OCI-LY7 (cell line): ENCODE measurements at regions not wholly inside any gene's neighbourhood (a gene's known extent, or its start where the extent isn't known, plus 50 kb on each side); places are given as distances from the start of the nearest gene placed in this dataset.

Source experiments
- BruUV-seq: library from RNA; stranded (reverse); fragments of 400-500 nt; replicated peaks from 2 replicates; lab custom pipeline; 2021; lab: Mats Ljungman, UMichigan
- CTCF ChIA-PET: fragments of 300-600 bp; sonication (Branson Sonifier 250); formaldehyde crosslinking; loops from one replicate; lab custom pipeline; 2022; ENCODE audit warnings: antibody characterized with exemption; ENCODE audit not compliant: unreplicated experiment; lab: Charles Lee
- POLR2A ChIA-PET: fragments of 300-600 bp; sonication (Branson Sonifier 250); formaldehyde crosslinking; loops from one replicate; lab custom pipeline; 2022; ENCODE audit warnings: antibody characterized with exemption; lab: Charles Lee
- DNase-seq: peaks from one replicate; pipeline ENCODE4 v3.0.0-alpha.2; 2015; ENCODE audit warnings: low spot score
- H2AFZ ChIP-seq: fragments of 200-600 bp; sonication (generic), shearing (Covaris generic); 2 replicates; pipeline ENCODE4 v1.6.1; 2014; ENCODE audit warnings: mild to moderate bottlenecking, antibody characterized with exemption, low read length, moderate library complexity
- H3K27ac ChIP-seq: fragments of 200-600 bp; sonication (generic); 2 replicates; pipeline ENCODE4 v1.5.1; 2014; ENCODE audit warnings: mixed run types, low read depth, mild to moderate bottlenecking, moderate library complexity, low read length, inconsistent platforms; ENCODE audit not compliant: poor library complexity, severe bottlenecking
- H3K36me3 ChIP-seq: fragments of 200-600 bp; sonication (generic); 2 replicates; pipeline ENCODE4 v1.6.1; 2014; ENCODE audit warnings: mild to moderate bottlenecking, antibody characterized with exemption, low read length, moderate library complexity, mixed read lengths; ENCODE audit not compliant: insufficient read depth
- H3K4me1 ChIP-seq: fragments of 200-600 bp; sonication (generic); 2 replicates; pipeline ENCODE4 v1.5.1; 2014; ENCODE audit warnings: mild to moderate bottlenecking, low read length; ENCODE audit not compliant: insufficient read depth, poor library complexity, severe bottlenecking
- H3K4me2 ChIP-seq: fragments of 200-600 bp; sonication (generic); 2 replicates; pipeline ENCODE4 v1.6.1; 2014; ENCODE audit warnings: mild to moderate bottlenecking, low read length
- H3K4me3 ChIP-seq: fragments of 200-600 bp; sonication (generic); 2 replicates; pipeline ENCODE4 v1.5.1; 2014; ENCODE audit warnings: mild to moderate bottlenecking, low read depth, low read length; ENCODE audit not compliant: poor library complexity, severe bottlenecking
- H3K79me2 ChIP-seq: fragments of 200-600 bp; sonication (generic); 2 replicates; pipeline ENCODE4 v1.6.1; 2016; ENCODE audit warnings: low read depth, mild to moderate bottlenecking, low read length, moderate library complexity, mixed read lengths; ENCODE audit not compliant: insufficient read depth
- H3K9me2 ChIP-seq: fragments of 200-600 bp; sonication (generic); 2 replicates; pipeline ENCODE4 v1.6.1; 2016; ENCODE audit warnings: mild to moderate bottlenecking, low read length, mixed read lengths; ENCODE audit not compliant: insufficient read depth
- H3K9me3 ChIP-seq: fragments of 200-600 bp; sonication (generic); 2 replicates; pipeline ENCODE4 v1.6.1; 2014; ENCODE audit warnings: mild to moderate bottlenecking, mixed run types, low read length, mixed read lengths
- H4K20me1 ChIP-seq: fragments of 200-600 bp; sonication (generic); 2 replicates; pipeline ENCODE4 v1.6.1; 2014; ENCODE audit warnings: mild to moderate bottlenecking, antibody characterized with exemption, low read length, moderate library complexity, mixed read lengths; ENCODE audit not compliant: insufficient read depth
- CTCF ChIP-seq: fragments of 200-600 bp; sonication (generic); conservative IDR thresholded peaks from 2 replicates; pipeline ENCODE4 v1.5.1; 2014; ENCODE audit warnings: mild to moderate bottlenecking, antibody characterized with exemption, low read length, moderate library complexity, mixed read lengths
- EZH2phosphoT487 ChIP-seq: fragments of 200-600 bp; sonication (generic); IDR thresholded peaks from 2 replicates; pipeline ENCODE4 v1.6.1; 2018; ENCODE audit warnings: low read depth, borderline replicate concordance, mild to moderate bottlenecking, mixed run types, antibody characterized with exemption, low read length, moderate library complexity, mixed read lengths
- intact Hi-C: fragments of 100-400 bp; cut with micrococcal nuclease; formaldehyde crosslinking; loops from one replicate; pipeline ENCODE4 v1.10.0; 2022; ENCODE audit not compliant: unreplicated experiment

GRCh38 chr13:102472650-102473049, 70.8 kb upstream of the FGF14 start:
- POLR2A ChIA-PET = no interaction called here

GRCh38 chr13:102470283-102470917, 68.6 kb upstream of the FGF14 start:
- BruUV-seq = no TSS peak
- H3K36me3 ChIP-seq = no peaks in the 10 kb centered on the region
- ChIA-PET CTCF (no interaction called here), POLR2A (no interaction called here)
- H3K79me2 ChIP-seq = no peaks in the 10 kb centered on the region
- no peaks in the 10 kb centered on the region for H3K9me2 ChIP-seq
- H3K4me3 ChIP-seq = no peak overlapping the region
- intact Hi-C loops = no loop called here
- no peak for TF ChIP-seq CTCF
- no peak overlapping the region for H3K4me2 ChIP-seq
- DNase-seq = no peak
- H3K9me3 ChIP-seq = no peaks in the 10 kb centered on the region
- H3K27ac ChIP-seq = no peak overlapping the region
- H3K4me1 ChIP-seq = no peaks in the 10 kb centered on the region
- no peak overlapping the region for H2AFZ ChIP-seq
- no peaks in the 10 kb centered on the region for H4K20me1 ChIP-seq

More at GRCh38 chr13:102472650-102473049, 70.8 kb upstream of the FGF14 start:
- H3K9me2 ChIP-seq = no peaks in the 10 kb centered on the region
- H3K27ac ChIP-seq = no peak overlapping the region
- no peak overlapping the region for H3K4me2 ChIP-seq
- no peak for TF ChIP-seq EZH2phosphoT487
- CTCF ChIA-PET = no interaction called here
- no peaks in the 10 kb centered on the region for H4K20me1 ChIP-seq
- no peak overlapping the region for H3K4me3 ChIP-seq
- H2AFZ ChIP-seq = no peak overlapping the region
- no peaks in the 10 kb centered on the region for H3K4me1 ChIP-seq
- DNase-seq = no peak
- BruUV-seq = no TSS peak
- H3K79me2 ChIP-seq = no peaks in the 10 kb centered on the region
- no peaks in the 10 kb centered on the region for H3K9me3 ChIP-seq
- no peaks in the 10 kb centered on the region for H3K36me3 ChIP-seq
- intact Hi-C loops = no loop called here

GRCh38 chr13:102466610-102467190, 64.9 kb upstream of the FGF14 start:
- no peak overlapping the region for H3K4me2 ChIP-seq
- CTCF ChIA-PET = no interaction called here
- H3K36me3 ChIP-seq = no peaks in the 10 kb centered on the region
- no peaks in the 10 kb centered on the region for H4K20me1 ChIP-seq
- POLR2A ChIA-PET = no interaction called here
- no peak overlapping the region for H3K4me3 ChIP-seq
- BruUV-seq = no TSS peak
- intact Hi-C loops = no loop called here
- no peaks in the 10 kb centered on the region for H3K9me3 ChIP-seq
- TF ChIP-seq CTCF (no peak), EZH2phosphoT487 (no peak)
- H2AFZ ChIP-seq = no peak overlapping the region
- no peaks in the 10 kb centered on the region for H3K4me1 ChIP-seq
- H3K9me2 ChIP-seq = no peaks in the 10 kb centered on the region
- no peaks in the 10 kb centered on the region for H3K79me2 ChIP-seq
- H3K27ac ChIP-seq = no peak overlapping the region
- no peak for DNase-seq
